H1 (cell line): ENCODE measurements at regions not wholly inside any gene's neighbourhood (a gene's known extent, or its start where the extent isn't known, plus 50 kb on each side); places are given as distances from the start of the nearest gene placed in this dataset.

Source experiments
- CHD2 ChIP-seq: IDR thresholded peaks from 2 replicates; pipeline ENCODE4 v1.6.1; 2012; ENCODE audit warnings: low read length, improper control_type of control experiment
- EGR1 ChIP-seq: IDR thresholded peaks from 2 replicates; pipeline ENCODE4 v1.6.1; 2011; ENCODE audit warnings: low read depth, low read length, borderline replicate concordance
- KDM4A ChIP-seq: IDR thresholded peaks from one replicate; pipeline ENCODE4 v1.7.1; 2012; ENCODE audit warnings: low read depth, mild to moderate bottlenecking, moderate library complexity, low read length, inconsistent platforms; ENCODE audit not compliant: severe bottlenecking
- NRF1 ChIP-seq: IDR thresholded peaks from 2 replicates; pipeline ENCODE4 v1.6.1; 2011; ENCODE audit warnings: mild to moderate bottlenecking, low read depth, low read length, improper control_type of control experiment
- RFX5 ChIP-seq: IDR thresholded peaks from 2 replicates; pipeline ENCODE4 v1.6.1; 2011; ENCODE audit warnings: low read depth, low read length, improper control_type of control experiment, borderline replicate concordance
- SUZ12 ChIP-seq: fragments of 200-600 bp; sonication (generic); IDR thresholded peaks from 2 replicates; pipeline ENCODE4 v1.6.1; 2012; ENCODE audit warnings: mild to moderate bottlenecking, inconsistent platforms, low read length, moderate library complexity, mixed read lengths
- TEAD4 ChIP-seq: IDR thresholded peaks from 2 replicates; pipeline ENCODE4 v1.6.1; 2012; ENCODE audit warnings: low read depth, low read length, inconsistent platforms, mixed read lengths

DNA sequence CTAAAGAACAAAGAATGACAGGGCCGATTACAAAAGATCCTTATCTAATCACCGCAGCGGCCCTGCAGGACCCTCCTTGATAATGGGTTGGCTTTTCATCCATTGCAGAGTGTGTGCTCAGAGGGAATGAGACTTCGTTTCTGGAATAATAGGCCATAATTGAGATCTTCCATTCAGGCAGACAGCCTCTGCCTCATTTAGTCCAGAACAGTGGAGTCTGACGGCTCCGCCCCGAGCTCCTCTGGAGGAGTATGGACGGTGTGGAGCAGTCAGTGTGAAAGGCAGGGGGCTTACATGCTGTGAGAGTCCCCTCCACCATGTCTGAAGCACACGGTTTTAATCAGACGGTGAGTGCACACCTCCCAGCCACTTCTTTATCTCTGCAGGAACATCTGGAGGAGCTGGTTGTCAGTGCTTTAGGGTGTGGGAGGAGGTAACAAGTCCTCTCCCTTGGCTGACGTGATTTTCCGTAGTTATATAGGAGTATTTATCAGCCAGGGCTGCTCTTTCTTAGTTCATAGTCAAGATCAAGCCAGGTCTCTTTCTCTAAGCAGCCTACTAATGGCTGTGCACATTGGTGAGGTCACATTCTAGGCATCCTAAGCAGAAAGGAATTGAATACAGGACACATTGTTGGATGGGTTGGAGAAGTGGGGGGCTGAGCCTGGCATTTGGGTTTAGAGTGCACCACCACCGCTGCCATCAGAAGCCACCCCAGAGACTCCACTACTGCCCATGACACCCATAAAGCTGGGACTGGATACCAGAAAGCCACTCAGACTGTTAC is 1477.9 kb downstream of the TBC1D22A start (continued):
- TF ChIP-seq EGR1 (no peak), KDM4A (no peak), TEAD4 (no peak), RFX5 (no peak), SUZ12 (no peak), CHD2 (no peak), NRF1 (no peak)
